ENCODE measurements at regions not wholly inside any gene's neighbourhood (a gene's known extent, or its start where the extent isn't known, plus 50 kb on each side); places are given as distances from the start of the nearest gene placed in this dataset.

GRCh38 chr4:162682651-162683050, 484.0 kb downstream of the NAF1 start:
- Histone ChIP-seq H3K27ac (ENCODE audit: low read depth, low read length) (no peak overlapping the region), H3K4me2 (ENCODE audit: low read depth, low read length, poor library complexity, severe bottlenecking) (no peak overlapping the region), H3K9me2 (replicated peaks; ENCODE audit: insufficient read depth, low read length) (no peaks in the 10 kb centered on the region), H3F3A (ENCODE audit: insufficient read depth) (no peaks in the 10 kb centered on the region), H3K36me3 (ENCODE audit: low read length) (no peaks in the 10 kb centered on the region), H3K4me3 (ENCODE audit: insufficient read depth, low read length, poor library complexity, severe bottlenecking) (no peak overlapping the region), H3K9me3 (ENCODE audit: insufficient read depth, low read length) (no peaks in the 10 kb centered on the region), H2AFZ (ENCODE audit: low read depth, low read length, severe bottlenecking) (no peak overlapping the region), H3K9ac (ENCODE audit: low read length) (no peak overlapping the region), H3K27me3 (ENCODE audit: low read length) (no peaks in the 10 kb centered on the region), H3K79me2 (ENCODE audit: insufficient read depth, low read length) (no peaks in the 10 kb centered on the region), H4K20me1 (ENCODE audit: low read depth, low read length) (no peaks in the 10 kb centered on the region)
- TF ChIP-seq CTCF (IDR thresholded peaks at IDR 0.05; ENCODE audit: insufficient read depth, low read length, poor library complexity, severe bottlenecking), result no peak
- TF ChIP-seq EZH2phosphoT487 (conservative IDR thresholded peaks at IDR 0.05; ENCODE audit: low read length), result no peak

GRCh38 chr4:162681212-162681611, 485.5 kb downstream of the NAF1 start:
- H3K27ac ChIP-seq (ENCODE audit: low read depth, low read length), result no peak overlapping the region
- H3K27me3 ChIP-seq (ENCODE audit: low read length), result no peaks in the 10 kb centered on the region
- no peak overlapping the region for H3K9ac ChIP-seq (ENCODE audit: low read length)
- no peak overlapping the region for H3K4me3 ChIP-seq (ENCODE audit: insufficient read depth, low read length, poor library complexity, severe bottlenecking)
- no peak overlapping the region for H2AFZ ChIP-seq (ENCODE audit: low read depth, low read length, severe bottlenecking)
- H3K9me3 ChIP-seq (ENCODE audit: insufficient read depth, low read length), result no peaks in the 10 kb centered on the region
- no peak overlapping the region for H3K4me2 ChIP-seq (ENCODE audit: low read depth, low read length, poor library complexity, severe bottlenecking)
- no peaks in the 10 kb centered on the region for H3K9me2 ChIP-seq (replicated peaks; ENCODE audit: insufficient read depth, low read length)
- H3F3A ChIP-seq (ENCODE audit: insufficient read depth), result no peaks in the 10 kb centered on the region
- no peaks in the 10 kb centered on the region for H3K36me3 ChIP-seq (ENCODE audit: low read length)
- no peaks in the 10 kb centered on the region for H3K79me2 ChIP-seq (ENCODE audit: insufficient read depth, low read length)
- H4K20me1 ChIP-seq (ENCODE audit: low read depth, low read length), result no peaks in the 10 kb centered on the region
- TF ChIP-seq EZH2phosphoT487 (conservative IDR thresholded peaks at IDR 0.05; ENCODE audit: low read length) (no peak), CTCF (IDR thresholded peaks at IDR 0.05; ENCODE audit: insufficient read depth, low read length, poor library complexity, severe bottlenecking) (no peak)

GRCh38 chr4:162675661-162676060, 491.0 kb downstream of the NAF1 start:
- no peaks in the 10 kb centered on the region for H3K36me3 ChIP-seq (ENCODE audit: low read length)
- H3K27ac ChIP-seq (ENCODE audit: low read depth, low read length), result no peak overlapping the region
- H2AFZ ChIP-seq (ENCODE audit: low read depth, low read length, severe bottlenecking), result no peak overlapping the region

More at GRCh38 chr4:162675661-162676060, 491.0 kb downstream of the NAF1 start:
- no peaks in the 10 kb centered on the region for H3F3A ChIP-seq (ENCODE audit: insufficient read depth)
- no peak overlapping the region for H3K4me3 ChIP-seq (ENCODE audit: insufficient read depth, low read length, poor library complexity, severe bottlenecking)
- H3K4me2 ChIP-seq (ENCODE audit: low read depth, low read length, poor library complexity, severe bottlenecking), result no peak overlapping the region
- H3K9ac ChIP-seq (ENCODE audit: low read length), result no peak overlapping the region
- H3K27me3 ChIP-seq (ENCODE audit: low read length), result no peaks in the 10 kb centered on the region
- no peaks in the 10 kb centered on the region for H3K79me2 ChIP-seq (ENCODE audit: insufficient read depth, low read length)
- no peaks in the 10 kb centered on the region for H4K20me1 ChIP-seq (ENCODE audit: low read depth, low read length)
- TF ChIP-seq EZH2phosphoT487 (conservative IDR thresholded peaks at IDR 0.05; ENCODE audit: low read length), result no peak
- no peak for TF ChIP-seq CTCF (IDR thresholded peaks at IDR 0.05; ENCODE audit: insufficient read depth, low read length, poor library complexity, severe bottlenecking)
- no peaks in the 10 kb centered on the region for H3K9me2 ChIP-seq (replicated peaks; ENCODE audit: insufficient read depth, low read length)
- no peaks in the 10 kb centered on the region for H3K9me3 ChIP-seq (ENCODE audit: insufficient read depth, low read length)

Measured in SU-DHL-6 (cell line).